ENCODE measurements at regions not wholly inside any gene's neighbourhood (a gene's known extent, or its start where the extent isn't known, plus 50 kb on each side); places are given as distances from the start of the nearest gene placed in this dataset.
A peak's percentile ranks its signal among the peaks of the same experiment; 100 is the strongest.

DNA sequence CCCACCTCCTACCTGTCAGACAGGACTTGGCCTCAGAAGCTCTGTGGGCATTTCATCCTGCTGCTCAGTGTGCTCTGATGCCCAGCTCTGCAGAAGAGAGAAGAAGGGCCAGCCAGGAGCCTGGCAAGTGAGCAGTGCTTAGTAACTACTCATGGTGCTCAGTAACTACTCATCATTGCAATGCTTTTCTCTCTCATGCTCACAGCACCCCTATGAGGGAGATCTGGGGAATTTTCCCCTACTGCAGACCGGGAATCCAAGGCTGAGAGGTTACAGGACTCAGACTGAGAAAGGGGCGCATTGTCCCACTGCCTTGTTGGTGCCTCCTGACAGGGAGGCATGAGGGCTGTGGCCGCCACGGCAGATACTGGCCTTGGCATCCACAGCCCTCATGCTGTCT lies 261.1 kb downstream of the C16orf95 start:
- no peak overlapping the region for H3K27ac Mint-ChIP-seq (ENCODE audit: unreplicated experiment)
- H3K9me3 ChIP-seq (ENCODE audit: insufficient read depth, low read depth, low read length) = peaks cover 5% of the 10 kb centered on the region
- no peak overlapping the region for H3K27ac ChIP-seq (ENCODE audit: low read depth, low read length)
- H3K9ac ChIP-seq (ENCODE audit: low read length) = no peak overlapping the region
- H3K36me3 ChIP-seq (ENCODE audit: insufficient read depth, low read length) = no peaks in the 10 kb centered on the region
- no peak for FAIRE-seq
- H3K27me3 ChIP-seq (ENCODE audit: insufficient read depth, low read length) = no peaks in the 10 kb centered on the region
- DNase-seq (ENCODE audit: low read depth) = peak; percentile 31
- H3K79me2 ChIP-seq (ENCODE audit: insufficient read depth, low read length) = no peaks in the 10 kb centered on the region
- H3K4me2 ChIP-seq (ENCODE audit: low read length) = no peak overlapping the region
- H3K4me3 ChIP-seq (ENCODE audit: insufficient read depth, low read depth, low read length) = no peak overlapping the region
- no peak for TF ChIP-seq EZH2 (IDR thresholded peaks at IDR 0.05; ENCODE audit: insufficient read depth, low read length)
- TF ChIP-seq, protein P1, sequence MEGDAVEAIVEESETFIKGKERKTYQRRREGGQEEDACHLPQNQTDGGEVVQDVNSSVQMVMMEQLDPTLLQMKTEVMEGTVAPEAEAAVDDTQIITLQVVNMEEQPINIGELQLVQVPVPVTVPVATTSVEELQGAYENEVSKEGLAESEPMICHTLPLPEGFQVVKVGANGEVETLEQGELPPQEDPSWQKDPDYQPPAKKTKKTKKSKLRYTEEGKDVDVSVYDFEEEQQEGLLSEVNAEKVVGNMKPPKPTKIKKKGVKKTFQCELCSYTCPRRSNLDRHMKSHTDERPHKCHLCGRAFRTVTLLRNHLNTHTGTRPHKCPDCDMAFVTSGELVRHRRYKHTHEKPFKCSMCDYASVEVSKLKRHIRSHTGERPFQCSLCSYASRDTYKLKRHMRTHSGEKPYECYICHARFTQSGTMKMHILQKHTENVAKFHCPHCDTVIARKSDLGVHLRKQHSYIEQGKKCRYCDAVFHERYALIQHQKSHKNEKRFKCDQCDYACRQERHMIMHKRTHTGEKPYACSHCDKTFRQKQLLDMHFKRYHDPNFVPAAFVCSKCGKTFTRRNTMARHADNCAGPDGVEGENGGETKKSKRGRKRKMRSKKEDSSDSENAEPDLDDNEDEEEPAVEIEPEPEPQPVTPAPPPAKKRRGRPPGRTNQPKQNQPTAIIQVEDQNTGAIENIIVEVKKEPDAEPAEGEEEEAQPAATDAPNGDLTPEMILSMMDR (IDR thresholded peaks at IDR 0.05; ENCODE audit: insufficient read depth, low read depth, low read length) = peak; percentile 17
- H3K4me1 Mint-ChIP-seq (ENCODE audit: low read depth, unreplicated experiment) = no peaks in the 10 kb centered on the region
- H3K4me3 Mint-ChIP-seq (ENCODE audit: unreplicated experiment) = no peak overlapping the region
- no peaks in the 10 kb centered on the region for H4K20me1 ChIP-seq (ENCODE audit: insufficient read depth, low read length)
- no peaks in the 10 kb centered on the region for H3K36me3 Mint-ChIP-seq (ENCODE audit: low read depth, unreplicated experiment)
- peaks cover 8% of the 10 kb centered on the region for H3K9me3 Mint-ChIP-seq (ENCODE audit: unreplicated experiment)
- H3K4me1 ChIP-seq (ENCODE audit: insufficient read depth, low read length) = peaks cover 8% of the 10 kb centered on the region
- peaks cover 48% of the 10 kb centered on the region for H3K27me3 Mint-ChIP-seq (ENCODE audit: low read depth, unreplicated experiment)
- no peak overlapping the region for H2AFZ ChIP-seq (ENCODE audit: low read depth, low read length)

DNA sequence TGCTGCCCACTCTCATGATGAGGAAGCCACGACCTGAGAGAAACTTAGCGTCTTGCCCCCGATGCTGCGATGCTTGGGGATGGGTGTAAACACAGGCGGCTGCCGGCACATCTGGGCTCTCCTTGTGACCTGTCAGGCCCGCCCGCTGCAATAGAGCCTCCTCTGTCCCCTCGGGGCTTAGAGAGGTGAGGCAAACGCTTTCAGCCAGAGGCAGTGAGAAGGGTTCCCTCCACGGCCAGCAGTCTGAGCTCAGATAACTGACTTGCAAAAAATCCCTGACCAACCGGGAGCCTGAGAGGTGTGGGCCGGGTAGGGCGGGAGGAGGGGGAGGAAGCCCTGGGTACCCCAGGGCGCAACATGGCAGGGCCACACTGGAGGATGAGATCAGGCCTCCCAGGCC lies 260.6 kb downstream of the C16orf95 start:
- peaks cover 7% of the 10 kb centered on the region for H3K9me3 Mint-ChIP-seq (ENCODE audit: unreplicated experiment)
- no peak overlapping the region for H3K4me3 Mint-ChIP-seq (ENCODE audit: unreplicated experiment)
- Histone ChIP-seq H3K36me3 (ENCODE audit: insufficient read depth, low read length) (no peaks in the 10 kb centered on the region), H3K27ac (ENCODE audit: low read depth, low read length) (no peak overlapping the region), H3K9ac (ENCODE audit: low read length) (no peak overlapping the region), H3K79me2 (ENCODE audit: insufficient read depth, low read length) (no peaks in the 10 kb centered on the region), H3K9me3 (ENCODE audit: insufficient read depth, low read depth, low read length) (peaks cover 5% of the 10 kb centered on the region), H4K20me1 (ENCODE audit: insufficient read depth, low read length) (no peaks in the 10 kb centered on the region), H3K4me2 (ENCODE audit: low read length) (no peak overlapping the region), H2AFZ (ENCODE audit: low read depth, low read length) (no peak overlapping the region), H3K27me3 (ENCODE audit: insufficient read depth, low read length) (no peaks in the 10 kb centered on the region), H3K4me1 (ENCODE audit: insufficient read depth, low read length) (peaks cover 8% of the 10 kb centered on the region), H3K4me3 (ENCODE audit: insufficient read depth, low read depth, low read length) (no peak overlapping the region)
- no peak for DNase-seq (ENCODE audit: low read depth)
- no peaks in the 10 kb centered on the region for H3K36me3 Mint-ChIP-seq (ENCODE audit: low read depth, unreplicated experiment)
- no peak for FAIRE-seq
- TF ChIP-seq, protein P1 (IDR thresholded peaks at IDR 0.05; ENCODE audit: insufficient read depth, low read depth, low read length) = no peak
- TF ChIP-seq EZH2 (IDR thresholded peaks at IDR 0.05; ENCODE audit: insufficient read depth, low read length) = no peak
- H3K4me1 Mint-ChIP-seq (ENCODE audit: low read depth, unreplicated experiment) = no peaks in the 10 kb centered on the region
- peaks cover 43% of the 10 kb centered on the region for H3K27me3 Mint-ChIP-seq (ENCODE audit: low read depth, unreplicated experiment)
- no peak overlapping the region for H3K27ac Mint-ChIP-seq (ENCODE audit: unreplicated experiment)

DNA sequence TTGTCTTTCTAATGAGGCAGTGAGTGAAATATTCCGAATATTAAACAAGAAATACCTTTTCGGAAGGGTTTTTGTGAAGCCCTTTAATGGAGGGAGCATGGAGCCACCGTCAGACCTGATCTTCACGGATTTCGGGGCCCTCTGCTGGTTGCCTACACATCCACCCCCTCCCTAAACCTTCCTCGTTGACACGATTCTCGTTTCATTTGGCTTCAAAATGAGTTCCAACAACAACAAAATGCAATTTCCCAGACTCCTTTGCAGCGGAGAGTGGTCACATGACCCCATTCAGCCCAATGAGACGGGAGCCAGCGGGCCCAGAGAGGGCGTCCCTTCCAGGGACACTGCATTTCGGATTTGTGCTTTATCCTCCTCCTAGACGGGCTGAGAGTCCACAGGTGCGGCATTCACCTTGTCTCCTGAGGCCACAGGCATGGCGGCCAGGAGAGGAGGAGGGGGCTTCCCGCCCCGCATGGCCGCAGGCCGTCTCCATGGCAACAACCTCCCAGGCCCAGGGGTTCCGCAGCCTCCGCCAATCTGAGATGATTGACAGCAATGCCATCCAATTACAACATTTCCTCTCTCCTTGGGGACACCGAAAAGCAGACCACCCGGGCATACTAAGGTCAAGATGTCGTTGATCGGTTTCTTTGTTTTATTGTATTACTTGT lies 259.8 kb downstream of the C16orf95 start:
- Histone ChIP-seq H3K4me3 (ENCODE audit: insufficient read depth, low read depth, low read length) (no peak overlapping the region), H3K36me3 (ENCODE audit: insufficient read depth, low read length) (no peaks in the 10 kb centered on the region), H3K27me3 (ENCODE audit: insufficient read depth, low read length) (no peaks in the 10 kb centered on the region), H3K27ac (ENCODE audit: low read depth, low read length) (no peak overlapping the region), H3K9me3 (ENCODE audit: insufficient read depth, low read depth, low read length) (peaks cover 5% of the 10 kb centered on the region), H3K9ac (ENCODE audit: low read length) (no peak overlapping the region), H4K20me1 (ENCODE audit: insufficient read depth, low read length) (no peaks in the 10 kb centered on the region), H2AFZ (ENCODE audit: low read depth, low read length) (no peak overlapping the region), H3K4me1 (ENCODE audit: insufficient read depth, low read length) (peaks cover 8% of the 10 kb centered on the region), H3K4me2 (ENCODE audit: low read length) (no peak overlapping the region), H3K79me2 (ENCODE audit: insufficient read depth, low read length) (no peaks in the 10 kb centered on the region)
- DNase-seq (ENCODE audit: low read depth) = no peak
- no peak for FAIRE-seq
- Mint-ChIP-seq H3K27ac (ENCODE audit: unreplicated experiment) (no peak overlapping the region), H3K4me1 (ENCODE audit: low read depth, unreplicated experiment) (no peaks in the 10 kb centered on the region), H3K9me3 (ENCODE audit: unreplicated experiment) (peaks cover 7% of the 10 kb centered on the region), H3K4me3 (ENCODE audit: unreplicated experiment) (no peak overlapping the region), H3K36me3 (ENCODE audit: low read depth, unreplicated experiment) (no peaks in the 10 kb centered on the region), H3K27me3 (ENCODE audit: low read depth, unreplicated experiment) (peaks cover 35% of the 10 kb centered on the region)
- TF ChIP-seq, protein P1 (IDR thresholded peaks at IDR 0.05; ENCODE audit: insufficient read depth, low read depth, low read length) = peak; percentile 22
- no peak for TF ChIP-seq EZH2 (IDR thresholded peaks at IDR 0.05; ENCODE audit: insufficient read depth, low read length)

Measured in astrocyte (in vitro differentiated cells and primary cell).